Thoracic aorta (tissue), 2 donors: ENCODE measurements at regions not wholly inside any gene's neighbourhood (a gene's known extent, or its start where the extent isn't known, plus 50 kb on each side); places are given as distances from the start of the nearest gene placed in this dataset.

Source experiments
- ATAC-seq: fragments of 150-250 bp; one replicate; pipeline ENCODE4 v1.8.0; 2017; ENCODE audit warnings: low read depth; ENCODE audit not compliant: insufficient number of reproducible peaks, low FRiP score
- DNase-seq: peaks from one replicate; pipeline ENCODE4 v3.0.0-alpha.2; 2020; ENCODE audit warnings: low spot score
- H3K27ac ChIP-seq, 2 donors: fragments of 200-600 bp; sonication (generic); 1 replicate in 1 of 2; 2 replicates in 1 of 2; pipeline ENCODE4 v1.5.1; 2016; ENCODE audit warnings: mild to moderate bottlenecking in 2 of 2, moderate library complexity in 2 of 2
- H3K27me3 ChIP-seq: fragments of 200-600 bp; sonication (generic); replicated peaks from 2 replicates; pipeline ENCODE4 v1.6.0; 2016; ENCODE audit warnings: mild to moderate bottlenecking; ENCODE audit not compliant: insufficient read depth
- H3K36me3 ChIP-seq: fragments of 200-600 bp; sonication (generic); one replicate; pipeline ENCODE4 v1.5.1; 2016
- H3K4me1 ChIP-seq, 2 donors: fragments of 200-600 bp; sonication (generic); 1 replicate in 1 of 2; 2 replicates in 1 of 2; pipeline versions ENCODE4 v1.5.1 to v1.6.0; 2016; ENCODE audit warnings: low read depth in 2 of 2, mild to moderate bottlenecking in 1 of 2; ENCODE audit not compliant: control insufficient read depth in 1 of 2
- H3K4me3 ChIP-seq: fragments of 200-600 bp; sonication (generic); 2 replicates; pipeline ENCODE4 v1.5.1; 2016; ENCODE audit warnings: mild to moderate bottlenecking
- H3K9me3 ChIP-seq: fragments of 200-600 bp; sonication (generic); 2 replicates; pipeline ENCODE4 v1.5.1; 2016
- TF ChIP-seq, protein P1 (sequence below): fragments of 200-600 bp; sonication (generic); IDR thresholded peaks from one replicate; pipeline ENCODE4 v1.5.1; 2019; ENCODE audit warnings: antibody characterized with exemption

DNA sequence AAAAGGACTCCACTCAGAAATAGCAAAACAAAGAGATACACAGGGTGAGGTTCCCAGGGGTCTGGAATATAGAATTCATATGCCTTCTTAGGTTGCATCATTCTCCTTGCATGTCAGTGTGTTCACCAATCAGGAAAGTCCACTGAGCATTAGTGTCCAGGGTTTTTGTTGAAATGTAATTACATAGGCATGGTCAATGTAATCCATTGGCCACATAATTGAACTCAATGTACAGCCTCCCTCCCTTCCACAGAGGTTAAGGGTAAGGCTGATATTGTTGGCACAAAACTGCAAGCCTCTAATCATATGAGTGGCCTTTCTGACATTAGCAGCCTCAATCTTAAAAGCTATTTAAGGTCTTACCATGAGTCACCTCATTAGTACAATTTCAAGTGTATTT lies 736.1 kb upstream of the VSTM2A start:
- Histone ChIP-seq H3K36me3 (no peaks in the 10 kb centered on the region), H3K27ac (no peak overlapping the region), H3K27me3 (no peaks in the 10 kb centered on the region), H3K4me1 (no peaks in the 10 kb centered on the region), H3K4me3 (no peak overlapping the region), H3K9me3 (no peaks in the 10 kb centered on the region)
- ATAC-seq (no peak), DNase-seq (no peak)
- TF ChIP-seq, protein P1, sequence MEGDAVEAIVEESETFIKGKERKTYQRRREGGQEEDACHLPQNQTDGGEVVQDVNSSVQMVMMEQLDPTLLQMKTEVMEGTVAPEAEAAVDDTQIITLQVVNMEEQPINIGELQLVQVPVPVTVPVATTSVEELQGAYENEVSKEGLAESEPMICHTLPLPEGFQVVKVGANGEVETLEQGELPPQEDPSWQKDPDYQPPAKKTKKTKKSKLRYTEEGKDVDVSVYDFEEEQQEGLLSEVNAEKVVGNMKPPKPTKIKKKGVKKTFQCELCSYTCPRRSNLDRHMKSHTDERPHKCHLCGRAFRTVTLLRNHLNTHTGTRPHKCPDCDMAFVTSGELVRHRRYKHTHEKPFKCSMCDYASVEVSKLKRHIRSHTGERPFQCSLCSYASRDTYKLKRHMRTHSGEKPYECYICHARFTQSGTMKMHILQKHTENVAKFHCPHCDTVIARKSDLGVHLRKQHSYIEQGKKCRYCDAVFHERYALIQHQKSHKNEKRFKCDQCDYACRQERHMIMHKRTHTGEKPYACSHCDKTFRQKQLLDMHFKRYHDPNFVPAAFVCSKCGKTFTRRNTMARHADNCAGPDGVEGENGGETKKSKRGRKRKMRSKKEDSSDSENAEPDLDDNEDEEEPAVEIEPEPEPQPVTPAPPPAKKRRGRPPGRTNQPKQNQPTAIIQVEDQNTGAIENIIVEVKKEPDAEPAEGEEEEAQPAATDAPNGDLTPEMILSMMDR = no peak

- Histone ChIP-seq H3K27ac (no peak overlapping the region), H3K36me3 (no peaks in the 10 kb centered on the region), H3K4me3 (no peak overlapping the region), H3K4me1 (no peaks in the 10 kb centered on the region), H3K27me3 (no peaks in the 10 kb centered on the region), H3K9me3 (no peaks in the 10 kb centered on the region)
- no peak for ATAC-seq
- TF ChIP-seq, protein P1 = no peak
- DNase-seq = no peak
These were observed 730.6 kb upstream of the VSTM2A start for GRCh38 chr7:53811555-53812079.

- Histone ChIP-seq H3K4me1 (no peaks in the 10 kb centered on the region), H3K4me3 (no peak overlapping the region), H3K36me3 (no peaks in the 10 kb centered on the region), H3K9me3 (no peaks in the 10 kb centered on the region), H3K27me3 (no peaks in the 10 kb centered on the region), H3K27ac (no peak overlapping the region)
- ATAC-seq (no peak), DNase-seq (no peak)
- TF ChIP-seq, protein P1 = no peak
These were observed 730.0 kb upstream of the VSTM2A start for GRCh38 chr7:53812135-53812534.

DNA sequence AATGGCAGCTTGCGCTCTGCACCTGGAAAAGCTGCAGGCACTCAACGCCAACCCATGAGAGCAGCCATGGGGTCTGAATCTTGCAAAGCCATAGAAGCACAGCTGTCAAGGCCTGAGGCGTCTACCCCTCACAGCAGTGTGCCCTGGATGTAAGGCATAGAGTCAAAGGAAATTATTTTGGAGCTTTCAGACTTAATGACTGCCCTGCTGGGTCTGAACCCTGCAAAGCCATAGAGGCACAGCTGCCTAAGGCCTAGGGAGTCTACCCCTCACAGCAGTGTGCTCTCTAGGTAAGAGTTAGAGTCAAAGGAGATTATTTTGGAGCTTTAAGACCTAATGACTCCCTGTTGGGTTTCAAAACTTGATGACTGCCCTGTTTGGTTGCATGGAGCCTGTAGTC lies 706.9 kb upstream of the VSTM2A start:
- DNase-seq (no peak), ATAC-seq (no peak)
- Histone ChIP-seq H3K36me3 (no peaks in the 10 kb centered on the region), H3K27ac (no peak overlapping the region), H3K4me3 (no peak overlapping the region), H3K27me3 (no peaks in the 10 kb centered on the region), H3K9me3 (no peaks in the 10 kb centered on the region), H3K4me1 (no peaks in the 10 kb centered on the region)
- TF ChIP-seq, protein P1 = no peak

GRCh38 chr7:53877688-53878087 lies 664.5 kb upstream of the VSTM2A start:
- TF ChIP-seq, protein P1 = no peak
- Histone ChIP-seq H3K27me3 (no peaks in the 10 kb centered on the region), H3K4me1 (no peaks in the 10 kb centered on the region), H3K4me3 (no peak overlapping the region), H3K36me3 (no peaks in the 10 kb centered on the region), H3K27ac (no peak overlapping the region), H3K9me3 (no peaks in the 10 kb centered on the region)
- DNase-seq (no peak), ATAC-seq (no peak)
